ENCODE measurements at regions not wholly inside any gene's neighbourhood (a gene's known extent, or its start where the extent isn't known, plus 50 kb on each side); places are given as distances from the start of the nearest gene placed in this dataset.

- peaks cover 0 to 5% of the 10 kb centered on the region in 2 donors for H3K9me3 Mint-ChIP-seq
- H3K27ac ChIP-seq (ENCODE audit: low read length) = no peak overlapping the region
- H3K36me3 Mint-ChIP-seq = no peaks in the 10 kb centered on the region
- no peak overlapping the region for H3K4me3 ChIP-seq (ENCODE audit: low read length)
- ATAC-seq (no peak), DNase-seq (no peak)
- H3K27me3 ChIP-seq (ENCODE audit: control insufficient read depth, insufficient read depth, low read length) = no peaks in the 10 kb centered on the region
- TF ChIP-seq CTCF (IDR thresholded peaks at IDR 0.05) = no peak
- 82% methylated on average over 2 of the region's 2 CpGs for WGBS (ENCODE audit: insufficient coverage)
- H3K4me3 Mint-ChIP-seq = no peak overlapping the region
- no peaks in the 10 kb centered on the region for H3K4me1 Mint-ChIP-seq
- no peak overlapping the region for H3K27ac Mint-ChIP-seq
- intact Hi-C loops (cut with micrococcal nuclease) = no loop called here
- H3K36me3 ChIP-seq (ENCODE audit: control insufficient read depth, insufficient read depth, low read length) = no peaks in the 10 kb centered on the region
- no peaks in the 10 kb centered on the region for H3K27me3 Mint-ChIP-seq (ENCODE audit: low read depth in 2 of 2)
- no peaks in the 10 kb centered on the region for H3K9me3 ChIP-seq (ENCODE audit: control insufficient read depth, insufficient read depth, low read length)
- no peaks in the 10 kb centered on the region for H3K4me1 ChIP-seq (ENCODE audit: control insufficient read depth, insufficient read depth, low read length)
Measured at GRCh38 chr13:47080621-47081020, 183.8 kb upstream of the HTR2A start.

- intact Hi-C loops (cut with micrococcal nuclease) = no loop called here
- Histone ChIP-seq H3K36me3 (ENCODE audit: control insufficient read depth, insufficient read depth, low read length) (no peaks in the 10 kb centered on the region), H3K9me3 (ENCODE audit: control insufficient read depth, insufficient read depth, low read length) (peaks cover 6% of the 10 kb centered on the region), H3K4me3 (ENCODE audit: low read length) (no peak overlapping the region), H3K4me1 (ENCODE audit: control insufficient read depth, insufficient read depth, low read length) (no peaks in the 10 kb centered on the region), H3K27ac (ENCODE audit: low read length) (no peak overlapping the region), H3K27me3 (ENCODE audit: control insufficient read depth, insufficient read depth, low read length) (no peaks in the 10 kb centered on the region)
- DNase-seq (no peak), ATAC-seq (no peak)
- H3K4me3 Mint-ChIP-seq = no peak overlapping the region
- no peak overlapping the region for H3K27ac Mint-ChIP-seq
- 61% methylated on average over 2 of the region's 2 CpGs for WGBS (ENCODE audit: insufficient coverage)
- H3K36me3 Mint-ChIP-seq = no peaks in the 10 kb centered on the region
- TF ChIP-seq CTCF (IDR thresholded peaks at IDR 0.05) = no peak
- H3K4me1 Mint-ChIP-seq = no peaks in the 10 kb centered on the region
- no peaks in the 10 kb centered on the region for H3K27me3 Mint-ChIP-seq (ENCODE audit: low read depth in 2 of 2)
- peaks cover 3 to 11% of the 10 kb centered on the region in 2 donors for H3K9me3 Mint-ChIP-seq
Measured at GRCh38 chr13:47076500-47076899, 179.6 kb upstream of the HTR2A start.

- Histone ChIP-seq H3K4me1 (ENCODE audit: control insufficient read depth, insufficient read depth, low read length) (no peaks in the 10 kb centered on the region), H3K27ac (ENCODE audit: low read length) (no peak overlapping the region), H3K27me3 (ENCODE audit: control insufficient read depth, insufficient read depth, low read length) (no peaks in the 10 kb centered on the region), H3K36me3 (ENCODE audit: control insufficient read depth, insufficient read depth, low read length) (no peaks in the 10 kb centered on the region), H3K4me3 (ENCODE audit: low read length) (no peak overlapping the region), H3K9me3 (ENCODE audit: control insufficient read depth, insufficient read depth, low read length) (peaks cover 9% of the 10 kb centered on the region)
- no peak for TF ChIP-seq CTCF (IDR thresholded peaks at IDR 0.05)
- Mint-ChIP-seq H3K4me1 (no peaks in the 10 kb centered on the region), H3K27ac (no peak overlapping the region), H3K36me3 (no peaks in the 10 kb centered on the region), H3K4me3 (no peak overlapping the region), H3K9me3 (peaks cover 4 to 5% of the 10 kb centered on the region in 2 donors), H3K27me3 (ENCODE audit: low read depth in 2 of 2) (no peaks in the 10 kb centered on the region)
- intact Hi-C loops (cut with micrococcal nuclease) = no loop called here
- DNase-seq (no peak), ATAC-seq (no peak)
- WGBS (ENCODE audit: insufficient coverage) = 68% methylated on average over 3 of the region's 3 CpGs
Measured at GRCh38 chr13:47069133-47069532, 172.3 kb upstream of the HTR2A start.

GRCh38 chr13:47067306-47067705 lies 170.5 kb upstream of the HTR2A start:
- H3K27ac Mint-ChIP-seq = no peak overlapping the region
- intact Hi-C loops (cut with micrococcal nuclease) = no loop called here
- no peaks in the 10 kb centered on the region for H3K36me3 Mint-ChIP-seq
- peaks cover 3 to 8% of the 10 kb centered on the region in 2 donors for H3K9me3 Mint-ChIP-seq
- Histone ChIP-seq H3K9me3 (ENCODE audit: control insufficient read depth, insufficient read depth, low read length) (peaks cover 8% of the 10 kb centered on the region), H3K4me1 (ENCODE audit: control insufficient read depth, insufficient read depth, low read length) (no peaks in the 10 kb centered on the region), H3K4me3 (ENCODE audit: low read length) (no peak overlapping the region), H3K27ac (ENCODE audit: low read length) (no peak overlapping the region), H3K36me3 (ENCODE audit: control insufficient read depth, insufficient read depth, low read length) (no peaks in the 10 kb centered on the region), H3K27me3 (ENCODE audit: control insufficient read depth, insufficient read depth, low read length) (no peaks in the 10 kb centered on the region)
- H3K27me3 Mint-ChIP-seq (ENCODE audit: low read depth in 2 of 2) = no peaks in the 10 kb centered on the region
- H3K4me1 Mint-ChIP-seq = no peaks in the 10 kb centered on the region
- 94% methylated on average over 3 of the region's 3 CpGs for WGBS (ENCODE audit: insufficient coverage)
- no peak for TF ChIP-seq CTCF (IDR thresholded peaks at IDR 0.05)
- no peak overlapping the region for H3K4me3 Mint-ChIP-seq
- ATAC-seq (no peak), DNase-seq (no peak)
